Daoy (cell line): ENCODE measurements at regions not wholly inside any gene's neighbourhood (a gene's known extent, or its start where the extent isn't known, plus 50 kb on each side); places are given as distances from the start of the nearest gene placed in this dataset.
"Not testable (repeated sequence)": the region's sequence is repeated elsewhere in the genome, so short reads cannot be mapped to it uniquely, and the experiment has no call there.

Experiments used
- DNase-seq: peaks from one replicate; pipeline ENCODE4 v3.0.0-alpha.2; 2015; ENCODE audit warnings: low read depth

DNA sequence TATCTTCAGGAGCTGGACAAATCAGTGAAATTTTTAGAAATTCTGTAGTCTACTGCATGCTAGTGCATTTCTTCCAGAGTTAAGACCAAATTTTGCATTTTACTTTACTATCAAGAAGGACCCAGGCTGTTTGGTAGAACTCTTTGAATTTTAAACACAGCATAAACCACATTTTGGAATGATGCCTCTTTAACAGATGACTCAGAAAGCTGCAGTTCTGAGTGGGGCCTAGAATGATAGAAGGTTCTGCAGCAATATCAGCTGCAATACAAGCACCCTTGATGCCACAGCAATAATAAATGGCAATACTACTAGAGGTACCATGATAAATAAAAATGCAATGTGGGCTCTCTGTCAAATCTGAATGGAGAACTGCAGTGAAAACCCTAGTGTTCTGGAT, 198.7 kb downstream of the TMA16 start:
- DNase-seq: no peak

DNA sequence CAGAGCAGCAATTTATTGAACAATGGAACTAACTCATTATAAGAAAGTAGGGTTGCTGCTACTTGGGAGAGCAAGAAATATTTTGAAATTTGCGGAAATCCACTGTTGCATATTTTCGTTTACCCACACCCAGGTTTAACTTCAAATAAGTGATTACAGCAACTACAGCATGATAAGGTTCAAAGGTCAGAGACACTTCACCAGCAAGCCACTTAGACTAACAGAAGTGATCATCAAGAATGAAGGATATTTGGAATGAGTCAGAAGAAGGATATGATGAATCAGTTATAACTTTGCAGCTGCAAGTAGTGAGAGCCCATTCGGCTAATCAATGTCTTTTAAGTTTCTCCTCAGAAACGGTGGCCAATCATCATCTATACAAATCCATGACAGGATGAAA, 199.3 kb downstream of the TMA16 start:
- DNase-seq: peak; percentile 8

DNA sequence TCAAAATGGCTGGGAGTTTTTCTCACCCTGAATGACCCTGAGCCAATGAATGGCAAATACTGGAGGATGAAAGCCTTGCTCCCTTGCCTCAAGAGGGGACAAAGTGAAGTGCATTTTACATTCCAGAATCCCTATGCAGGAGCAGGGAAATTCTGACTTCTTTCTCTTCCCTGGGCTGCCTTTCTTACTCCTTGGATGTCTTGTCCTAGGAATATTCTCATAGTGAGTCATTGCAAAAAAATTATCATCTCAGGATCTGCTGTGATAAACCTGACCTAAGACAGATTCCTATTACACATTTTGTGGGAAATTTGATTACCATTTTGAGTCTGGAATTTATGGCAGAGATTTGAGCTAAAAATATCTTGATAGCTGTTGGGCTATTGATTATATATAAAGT, 199.9 kb downstream of the TMA16 start:
- DNase-seq: peak; percentile 3

GRCh38 chr4:163697121-163697520, 202.6 kb downstream of the TMA16 start:
- no peak for DNase-seq

DNA sequence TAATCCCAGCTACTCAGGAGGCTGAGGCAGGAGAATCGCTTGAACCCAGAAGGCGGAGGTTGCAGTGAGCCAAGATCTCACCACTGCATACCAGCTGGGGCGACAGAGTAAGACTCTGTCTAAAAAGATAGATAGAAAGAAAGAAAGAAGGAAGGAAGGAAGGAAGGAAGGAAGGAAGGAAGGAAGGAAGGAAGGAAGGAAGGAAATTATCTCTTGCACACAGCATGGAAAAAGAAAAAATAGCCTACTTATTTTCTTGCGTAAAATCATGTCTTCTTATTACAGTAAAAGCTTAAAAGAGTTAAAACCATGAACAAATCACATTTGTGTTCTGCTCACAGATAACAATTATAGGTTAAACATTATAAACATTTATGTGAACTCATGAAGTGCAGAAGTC, 205.9 kb downstream of the TMA16 start:
- not testable (repeated sequence) for DNase-seq

DNA sequence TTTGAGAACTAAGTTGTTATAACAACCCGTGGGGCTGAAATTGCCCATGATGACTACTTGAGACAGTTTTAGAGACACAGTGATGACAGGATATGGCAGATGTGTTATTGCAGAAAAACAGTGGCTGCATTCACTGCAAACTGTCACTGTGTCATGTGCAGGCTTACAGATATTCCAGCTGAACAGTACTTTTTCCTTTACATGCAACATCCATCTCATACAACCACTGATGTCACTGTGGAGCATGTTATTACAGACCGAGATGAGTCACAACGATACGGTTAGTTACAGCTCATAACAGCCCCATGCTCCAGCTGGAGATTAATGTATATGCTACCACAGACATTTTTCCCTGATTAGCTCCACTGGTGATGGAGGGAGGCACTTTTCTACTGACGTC, 207.4 kb downstream of the TMA16 start:
- DNase-seq: peak; percentile 68

DNA sequence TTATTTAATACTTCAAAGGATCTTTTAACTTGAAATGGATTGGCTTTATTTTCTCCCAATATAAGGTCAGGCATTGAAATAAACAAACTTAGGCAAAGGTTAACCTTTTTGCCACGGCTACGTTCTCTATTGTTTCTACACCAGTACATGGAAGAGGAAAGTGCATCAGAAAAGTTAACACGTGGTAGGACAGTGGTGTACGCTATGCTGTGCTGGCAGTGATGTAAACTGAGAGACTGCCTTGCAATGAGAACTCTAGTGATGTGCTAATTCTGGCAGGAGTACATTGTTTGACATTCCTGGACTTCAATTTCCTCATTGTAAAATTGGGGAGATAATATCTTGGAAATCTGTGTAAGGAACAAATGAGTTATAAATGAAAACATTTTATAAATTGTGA, 208.2 kb downstream of the TMA16 start:
- DNase-seq: no peak

DNA sequence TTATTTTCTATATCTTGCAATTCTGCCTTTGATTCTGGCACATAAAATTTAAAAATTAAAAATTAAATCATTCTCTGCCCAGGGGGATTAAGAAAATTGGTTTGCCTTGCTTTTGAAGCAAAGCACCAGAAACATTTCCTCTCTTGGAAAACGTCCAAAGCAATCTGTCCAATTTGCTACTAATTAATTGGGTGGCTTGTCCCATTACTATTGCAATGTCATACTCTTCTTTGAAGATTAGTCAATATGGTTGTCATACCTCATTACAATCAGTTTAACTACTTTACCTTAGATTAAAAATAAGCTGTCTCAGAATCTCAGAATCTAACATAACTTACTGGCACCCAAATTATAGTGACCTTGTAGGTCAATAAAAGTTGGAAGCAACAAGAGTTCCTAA, 208.8 kb downstream of the TMA16 start:
- DNase-seq: no peak

- DNase-seq: no peak
Measured at GRCh38 chr4:163707873-163708272, 213.4 kb downstream of the TMA16 start.

- no peak for DNase-seq
Measured at GRCh38 chr4:163709601-163710000, 215.1 kb downstream of the TMA16 start.

DNA sequence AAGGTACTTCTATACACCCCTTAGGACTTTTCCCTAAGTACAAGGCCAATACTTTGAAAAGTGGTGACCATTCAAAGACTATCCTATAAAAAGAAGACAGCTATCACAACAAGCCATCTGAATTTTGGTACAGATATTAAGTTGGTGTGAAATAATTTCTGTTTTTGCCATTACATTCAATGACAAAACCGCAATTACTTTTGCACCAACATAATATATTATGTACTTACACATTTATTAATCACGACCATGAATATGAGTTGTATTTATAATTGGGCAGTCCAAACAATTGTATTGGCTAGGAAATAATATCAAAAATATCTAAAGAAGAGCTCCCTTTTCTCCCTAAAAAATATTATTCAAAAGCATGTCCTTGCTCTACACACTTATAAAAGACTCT, 215.7 kb downstream of the TMA16 start:
- no peak for DNase-seq

- not testable (repeated sequence) for DNase-seq
Measured at GRCh38 chr4:163724495-163724894, 230.0 kb downstream of the TMA16 start.

DNA sequence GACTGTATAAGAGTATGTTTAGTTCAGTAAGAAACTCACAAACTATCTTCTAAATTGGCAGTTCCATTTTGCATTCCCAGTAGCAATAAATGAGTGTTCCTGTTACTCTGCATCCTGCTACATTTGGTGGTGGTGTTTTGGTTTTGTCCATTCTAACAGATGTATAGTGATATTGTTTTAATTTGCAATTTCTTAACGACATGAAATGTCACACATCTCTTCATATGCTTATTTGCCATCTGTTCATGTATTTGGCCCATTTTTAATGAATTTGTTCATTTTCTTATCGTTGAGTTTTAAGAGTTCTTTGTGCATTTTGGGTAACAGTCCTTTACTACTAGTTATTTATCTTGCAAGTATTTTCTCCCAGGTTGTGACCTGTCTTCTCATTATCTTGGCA, 232.2 kb downstream of the TMA16 start:
- DNase-seq: no peak

DNA sequence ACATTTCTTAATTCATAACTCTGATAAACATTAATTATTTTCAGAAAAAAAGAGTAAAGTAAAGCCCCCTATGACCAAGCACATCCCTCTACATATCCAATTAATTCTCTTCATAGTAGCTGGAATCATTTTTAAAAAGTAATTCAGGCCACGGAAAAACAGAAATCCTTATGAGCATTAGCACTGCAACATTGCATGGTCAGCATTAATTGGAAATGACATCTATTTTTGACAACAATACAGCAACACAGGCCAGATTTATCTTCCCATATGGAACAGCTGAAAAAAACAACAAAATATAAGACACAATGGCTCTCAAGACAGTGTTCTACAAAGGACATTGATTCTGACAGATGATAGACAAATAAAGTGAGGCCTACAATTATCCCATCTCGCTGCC, 236.6 kb downstream of the TMA16 start:
- DNase-seq: no peak

DNA sequence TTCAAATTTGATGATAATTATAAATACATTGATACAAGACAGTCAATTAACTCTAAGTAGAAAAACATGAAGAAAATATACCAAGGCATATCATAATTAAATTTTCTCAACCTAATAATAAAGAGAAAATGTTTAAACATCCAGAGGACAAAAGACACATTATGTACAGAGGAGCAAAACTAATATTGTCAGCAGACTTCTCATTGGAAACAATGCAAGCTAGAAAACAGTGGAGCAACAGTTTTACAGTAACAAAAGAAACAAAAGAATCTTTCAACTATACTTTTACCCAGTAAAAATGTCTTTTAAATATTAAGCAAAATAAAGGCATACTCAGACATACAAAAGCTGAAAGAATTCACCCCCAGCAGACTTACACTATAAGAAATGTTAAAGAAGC, 238.0 kb downstream of the TMA16 start:
- no peak for DNase-seq

GRCh38 chr4:163736876-163737275, 242.4 kb downstream of the TMA16 start:
- no peak for DNase-seq

- DNase-seq: not testable (repeated sequence)
Measured at GRCh38 chr4:163737846-163738245, 243.4 kb downstream of the TMA16 start.

- DNase-seq: no peak
Measured at GRCh38 chr4:163738521-163738920, 244.0 kb downstream of the TMA16 start.

GRCh38 chr4:163744861-163745260, 250.4 kb downstream of the TMA16 start:
- DNase-seq: no peak

DNA sequence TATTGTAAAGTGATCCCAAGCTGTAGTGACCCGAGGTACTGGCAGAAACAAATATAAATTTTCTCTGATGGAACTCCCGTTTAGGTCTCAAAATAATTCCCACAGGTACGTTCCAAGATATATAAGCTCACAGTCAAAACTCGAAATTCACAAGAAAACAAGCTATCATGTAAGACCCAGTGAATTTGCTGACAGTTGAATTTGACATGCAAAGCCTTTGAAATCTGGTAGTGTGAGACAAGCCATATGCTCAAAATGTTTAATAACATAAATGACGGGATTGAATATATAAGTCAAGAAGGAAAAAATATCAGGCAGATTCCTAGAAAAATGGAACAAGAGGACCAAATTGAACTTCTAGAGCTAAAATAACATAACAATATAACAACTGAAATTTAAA, 252.8 kb downstream of the TMA16 start:
- DNase-seq: no peak

GRCh38 chr4:163747886-163748285, 253.4 kb downstream of the TMA16 start:
- DNase-seq: no peak

GRCh38 chr4:163748449-163748848, 254.0 kb downstream of the TMA16 start:
- peak; percentile 13 for DNase-seq

DNA sequence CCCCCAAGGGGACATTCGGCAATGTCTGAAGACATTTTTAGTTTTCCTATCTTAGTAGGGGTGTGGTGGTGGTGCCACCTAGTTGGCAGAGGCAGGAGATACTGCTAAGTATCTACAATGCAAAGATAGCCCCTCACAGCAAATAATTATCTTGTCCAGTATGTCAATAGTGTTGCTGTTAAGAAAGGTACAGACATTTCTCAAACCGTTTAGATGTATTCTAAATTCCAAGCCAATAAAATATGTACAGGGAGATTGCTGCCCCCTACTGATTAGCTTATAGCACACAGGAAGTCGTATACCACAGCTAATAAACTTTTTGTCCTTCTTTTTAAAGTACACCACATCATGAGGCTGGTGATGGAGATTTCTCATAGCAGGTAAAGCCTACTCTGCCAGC, 260.5 kb downstream of the TMA16 start:
- DNase-seq: no peak

DNA sequence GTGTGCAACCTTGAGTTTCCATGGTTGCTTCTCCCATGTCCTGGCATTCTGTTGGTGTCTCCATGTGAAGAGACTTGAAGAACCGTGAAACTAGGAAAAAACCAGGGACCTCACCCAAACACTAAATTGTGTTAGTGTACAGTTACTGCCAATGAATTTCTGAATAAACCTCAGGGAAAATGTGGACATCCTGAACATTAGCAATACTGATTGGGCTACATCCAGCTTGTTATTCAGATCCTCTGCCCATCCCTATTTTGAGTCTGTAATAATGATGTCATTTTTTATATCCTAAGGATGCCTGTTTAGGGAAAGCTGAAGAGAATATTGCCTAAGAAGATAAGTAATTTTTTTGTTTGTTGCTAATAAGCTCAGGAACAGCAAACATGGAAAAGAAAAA, 262.7 kb downstream of the TMA16 start:
- no peak for DNase-seq

DNA sequence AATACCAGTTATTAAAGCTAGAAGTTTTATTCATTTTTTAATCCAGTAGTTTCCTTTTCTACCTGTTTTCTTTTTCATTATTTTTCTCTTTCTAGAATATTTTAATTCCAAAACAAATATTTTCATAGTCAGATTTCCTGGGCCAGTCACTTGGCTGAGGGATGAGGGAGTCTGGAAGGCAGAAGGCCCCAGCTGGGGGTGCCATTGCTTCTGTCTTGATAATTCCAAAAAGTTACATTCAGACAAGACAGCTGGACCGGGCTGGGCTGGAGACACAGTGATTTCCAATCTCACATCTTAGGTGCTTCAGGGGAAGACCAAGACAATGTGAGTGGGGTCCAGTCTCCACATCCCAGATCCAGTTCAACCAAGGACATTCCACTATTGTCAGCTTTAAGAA, 263.5 kb downstream of the TMA16 start:
- no peak for DNase-seq
